Skeletal muscle satellite cell (primary cell): ENCODE measurements at regions not wholly inside any gene's neighbourhood (a gene's known extent, or its start where the extent isn't known, plus 50 kb on each side); places are given as distances from the start of the nearest gene placed in this dataset.

Experiments
- H3K27me3 ChIP-seq: 2 replicates; pipeline ENCODE4 v1.7.0; 2013; ENCODE audit warnings: low read length; ENCODE audit not compliant: control insufficient read depth, insufficient read depth
- H3K36me3 ChIP-seq: 2 replicates; pipeline ENCODE4 v1.7.0; 2013; ENCODE audit warnings: mild to moderate bottlenecking, control low read depth, low read length; ENCODE audit not compliant: insufficient read depth
- H3K4me1 ChIP-seq: 2 replicates; pipeline ENCODE4 v1.7.0; 2013; ENCODE audit warnings: low read length; ENCODE audit not compliant: control insufficient read depth, insufficient read depth
- H3K4me2 ChIP-seq: 2 replicates; pipeline ENCODE4 v1.7.0; 2013; ENCODE audit warnings: mild to moderate bottlenecking, low read length
- H3K4me3 ChIP-seq: 2 replicates; pipeline ENCODE4 v1.7.0; 2013; ENCODE audit warnings: low read length
- H3K9ac ChIP-seq: 2 replicates; pipeline ENCODE4 v1.7.0; 2013; ENCODE audit warnings: mild to moderate bottlenecking, low read depth, low read length, moderate library complexity
- H3K9me3 ChIP-seq: replicated peaks from 2 replicates; pipeline ENCODE4 v1.7.0; 2013; ENCODE audit warnings: mild to moderate bottlenecking, control low read depth, low read length

DNA sequence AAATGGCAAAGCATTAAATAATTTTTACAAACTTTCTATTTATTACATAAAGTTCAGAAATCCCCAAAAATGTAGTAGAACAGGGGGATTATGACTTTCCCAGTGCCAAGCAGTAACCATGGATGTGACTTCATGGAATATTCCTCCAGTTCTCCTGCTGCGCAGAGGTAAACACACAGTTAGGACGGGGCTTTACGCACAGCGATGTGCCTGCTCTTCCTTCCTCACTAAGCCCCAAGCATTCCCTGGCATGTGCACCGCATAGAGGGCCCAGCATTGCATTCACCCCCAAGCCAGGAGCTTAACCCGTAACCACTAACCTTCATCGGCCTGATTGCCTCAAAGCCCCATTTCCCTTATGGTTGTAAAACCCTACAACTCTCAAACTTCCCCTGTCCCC is 471.7 kb downstream of the SOX11 start:
- no peaks in the 10 kb centered on the region for H3K4me1 ChIP-seq
- no peak overlapping the region for H3K4me3 ChIP-seq
- no peak overlapping the region for H3K4me2 ChIP-seq
- H3K27me3 ChIP-seq: no peaks in the 10 kb centered on the region
- no peaks in the 10 kb centered on the region for H3K9me3 ChIP-seq
- no peaks in the 10 kb centered on the region for H3K36me3 ChIP-seq
- H3K9ac ChIP-seq: no peak overlapping the region

GRCh38 chr2:6164986-6165747 is 473.0 kb downstream of the SOX11 start:
- no peaks in the 10 kb centered on the region for H3K4me1 ChIP-seq
- no peaks in the 10 kb centered on the region for H3K9me3 ChIP-seq
- no peaks in the 10 kb centered on the region for H3K27me3 ChIP-seq
- H3K9ac ChIP-seq: no peak overlapping the region
- H3K4me3 ChIP-seq: no peak overlapping the region
- no peak overlapping the region for H3K4me2 ChIP-seq
- H3K36me3 ChIP-seq: no peaks in the 10 kb centered on the region

- Histone ChIP-seq H3K9ac (no peak overlapping the region), H3K9me3 (no peaks in the 10 kb centered on the region), H3K4me3 (no peak overlapping the region), H3K4me1 (no peaks in the 10 kb centered on the region), H3K36me3 (no peaks in the 10 kb centered on the region), H3K27me3 (no peaks in the 10 kb centered on the region), H3K4me2 (no peak overlapping the region)
Observed at GRCh38 chr2:6167592-6168138, 475.5 kb downstream of the SOX11 start.

DNA sequence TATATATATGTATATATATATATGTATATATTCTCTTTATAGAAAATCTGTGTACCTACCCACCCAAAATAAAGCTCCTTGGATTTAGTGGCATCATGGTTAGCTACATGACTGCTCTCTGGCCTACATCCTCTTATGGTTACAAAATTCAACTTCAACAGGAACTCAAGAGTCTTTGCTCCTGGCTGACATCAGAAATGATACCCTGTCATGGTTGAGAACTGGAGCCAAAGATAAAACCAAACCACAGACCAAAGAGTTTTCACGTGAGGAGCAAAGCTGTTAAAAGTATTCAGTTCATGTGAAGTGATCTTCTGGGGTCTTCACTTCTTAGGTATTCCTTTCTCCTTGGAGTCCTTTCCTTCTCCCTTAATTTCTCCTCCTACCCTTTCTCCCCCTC is 476.3 kb downstream of the SOX11 start:
- Histone ChIP-seq H3K36me3 (no peaks in the 10 kb centered on the region), H3K27me3 (no peaks in the 10 kb centered on the region), H3K4me2 (no peak overlapping the region), H3K9me3 (no peaks in the 10 kb centered on the region), H3K9ac (no peak overlapping the region), H3K4me3 (no peak overlapping the region), H3K4me1 (no peaks in the 10 kb centered on the region)

DNA sequence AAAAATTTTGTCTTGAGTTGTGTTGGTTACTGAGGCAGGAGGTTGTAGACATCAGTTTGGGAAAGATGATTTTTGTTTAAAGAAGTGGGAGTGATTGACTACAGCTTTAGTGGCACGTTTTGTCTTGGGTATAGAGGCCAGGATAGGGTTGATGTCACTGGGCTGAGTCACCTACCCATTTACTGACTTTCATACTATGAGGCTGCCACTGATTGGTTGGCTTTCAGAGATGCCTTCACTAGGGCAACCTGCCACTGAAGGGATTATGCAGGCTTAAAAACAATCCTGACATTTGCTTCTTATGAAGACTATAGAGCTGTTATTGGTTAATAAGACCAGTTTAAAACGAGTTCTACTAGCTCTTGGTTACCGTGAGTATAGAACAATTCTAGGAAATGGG is 479.1 kb downstream of the SOX11 start:
- no peaks in the 10 kb centered on the region for H3K9me3 ChIP-seq
- no peaks in the 10 kb centered on the region for H3K36me3 ChIP-seq
- H3K4me3 ChIP-seq: no peak overlapping the region
- H3K4me2 ChIP-seq: no peak overlapping the region
- H3K9ac ChIP-seq: no peak overlapping the region
- no peaks in the 10 kb centered on the region for H3K4me1 ChIP-seq
- no peaks in the 10 kb centered on the region for H3K27me3 ChIP-seq

DNA sequence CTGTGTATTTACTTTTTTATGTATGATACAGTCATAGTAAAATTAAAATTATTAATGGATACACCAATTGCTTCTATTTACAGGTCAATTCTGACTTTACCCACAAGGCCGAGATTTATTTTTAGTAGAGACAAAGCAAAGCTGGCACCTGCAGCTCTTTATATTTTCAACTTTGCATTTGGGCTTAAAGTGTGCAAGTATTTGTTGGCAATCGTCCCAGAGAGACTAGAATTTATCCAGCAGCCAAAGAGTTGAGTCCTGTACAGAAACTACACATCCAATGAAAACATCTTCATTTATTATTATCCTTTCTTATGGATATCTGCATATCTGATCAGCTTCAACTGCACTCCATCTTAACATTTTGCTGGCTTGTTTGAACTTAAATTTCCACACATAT is 485.6 kb downstream of the SOX11 start:
- H3K9ac ChIP-seq: no peak overlapping the region
- no peaks in the 10 kb centered on the region for H3K9me3 ChIP-seq
- no peaks in the 10 kb centered on the region for H3K36me3 ChIP-seq
- no peaks in the 10 kb centered on the region for H3K27me3 ChIP-seq
- H3K4me1 ChIP-seq: no peaks in the 10 kb centered on the region
- no peak overlapping the region for H3K4me2 ChIP-seq
- H3K4me3 ChIP-seq: no peak overlapping the region

- Histone ChIP-seq H3K36me3 (no peaks in the 10 kb centered on the region), H3K27me3 (no peaks in the 10 kb centered on the region), H3K4me1 (peaks cover 1% of the 10 kb centered on the region), H3K9ac (no peak overlapping the region), H3K4me3 (no peak overlapping the region), H3K9me3 (no peaks in the 10 kb centered on the region), H3K4me2 (no peak overlapping the region)
Observed at GRCh38 chr2:6181525-6181924, 489.3 kb downstream of the SOX11 start.

DNA sequence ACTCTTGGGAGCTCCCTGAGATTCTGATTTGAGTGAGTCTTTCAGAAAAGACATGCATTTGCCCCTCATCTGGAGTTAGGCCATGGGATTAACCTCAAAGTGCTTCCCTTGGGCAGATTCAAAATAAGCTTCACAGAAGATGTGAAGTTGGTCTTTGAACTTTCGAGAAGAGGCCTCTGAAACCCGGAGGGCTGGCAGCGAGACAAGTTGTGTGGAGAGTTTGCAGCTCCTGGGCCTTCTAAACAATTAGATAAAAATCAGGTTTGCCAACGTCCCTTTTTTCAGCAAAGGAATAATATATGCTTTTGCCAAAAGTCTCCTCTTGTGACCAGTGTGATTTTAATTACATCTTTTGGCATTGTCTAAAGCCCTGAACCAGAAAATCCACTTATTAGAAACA is 489.7 kb downstream of the SOX11 start:
- no peak overlapping the region for H3K4me3 ChIP-seq
- no peaks in the 10 kb centered on the region for H3K27me3 ChIP-seq
- no peak overlapping the region for H3K9ac ChIP-seq
- H3K36me3 ChIP-seq: no peaks in the 10 kb centered on the region
- no peaks in the 10 kb centered on the region for H3K9me3 ChIP-seq
- H3K4me2 ChIP-seq: no peak overlapping the region
- peaks cover 5% of the 10 kb centered on the region for H3K4me1 ChIP-seq

DNA sequence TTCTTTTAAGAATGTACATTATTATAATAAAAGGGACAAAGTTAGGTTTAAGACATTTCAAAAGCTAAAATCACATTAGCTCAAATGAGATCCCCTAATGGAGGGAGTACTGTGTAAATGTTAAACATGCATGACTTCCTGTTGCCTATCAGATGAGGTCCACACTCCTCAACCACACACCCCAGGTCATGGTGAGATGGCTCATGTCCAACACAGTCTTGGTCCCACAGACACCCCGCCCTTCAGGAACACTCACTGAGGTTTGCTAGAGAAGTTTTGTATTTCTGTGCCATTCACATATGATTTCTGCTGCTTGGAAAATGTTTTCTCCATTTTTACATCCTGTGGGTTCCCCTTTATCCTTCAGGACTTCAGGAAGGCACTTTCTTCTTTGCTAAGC is 491.0 kb downstream of the SOX11 start:
- no peak overlapping the region for H3K9ac ChIP-seq
- no peaks in the 10 kb centered on the region for H3K9me3 ChIP-seq
- H3K4me3 ChIP-seq: no peak overlapping the region
- H3K36me3 ChIP-seq: no peaks in the 10 kb centered on the region
- H3K27me3 ChIP-seq: no peaks in the 10 kb centered on the region
- peaks cover 8% of the 10 kb centered on the region for H3K4me1 ChIP-seq
- H3K4me2 ChIP-seq: no peak overlapping the region

DNA sequence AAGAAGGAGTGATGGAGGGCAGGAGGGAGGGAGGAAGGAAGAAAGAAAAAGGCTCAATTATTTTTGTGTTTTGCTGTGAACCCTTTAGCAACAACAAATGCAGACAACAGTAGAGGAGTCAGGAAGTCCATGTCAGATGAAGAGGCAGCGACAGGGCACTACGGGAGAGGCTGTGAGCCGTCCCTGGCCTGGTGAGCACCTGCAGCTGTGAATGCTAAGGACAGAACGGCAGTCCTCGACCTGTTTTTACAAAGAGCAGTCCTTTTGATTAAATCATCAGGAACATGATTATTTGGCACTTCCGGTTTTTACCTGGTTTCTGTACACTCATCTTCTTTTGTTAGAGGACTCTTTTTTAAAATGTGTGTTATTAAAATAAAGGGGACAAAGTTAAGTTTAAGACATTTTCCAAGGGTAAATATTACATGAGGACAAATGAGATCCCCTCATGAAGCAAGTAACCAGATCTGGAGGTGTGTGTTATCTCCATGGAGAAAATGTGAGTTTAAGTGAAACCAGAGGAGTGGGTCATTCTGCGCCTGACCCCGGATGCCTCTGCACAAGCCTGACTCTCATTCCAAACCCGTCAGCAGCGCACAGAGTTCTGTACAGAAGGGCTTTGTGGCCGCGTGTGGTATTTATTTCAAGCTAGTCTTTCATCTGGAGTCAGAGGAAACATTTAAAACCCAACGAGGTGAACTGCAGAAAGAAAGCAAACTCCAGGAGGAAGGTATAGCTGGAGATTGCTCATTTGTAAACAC is 492.5 kb downstream of the SOX11 start:
- H3K4me3 ChIP-seq: no peak overlapping the region
- no peak overlapping the region for H3K4me2 ChIP-seq
- no peak overlapping the region for H3K9ac ChIP-seq
- H3K9me3 ChIP-seq: no peaks in the 10 kb centered on the region
- no peaks in the 10 kb centered on the region for H3K27me3 ChIP-seq
- H3K4me1 ChIP-seq: peaks cover 8% of the 10 kb centered on the region
- H3K36me3 ChIP-seq: no peaks in the 10 kb centered on the region

DNA sequence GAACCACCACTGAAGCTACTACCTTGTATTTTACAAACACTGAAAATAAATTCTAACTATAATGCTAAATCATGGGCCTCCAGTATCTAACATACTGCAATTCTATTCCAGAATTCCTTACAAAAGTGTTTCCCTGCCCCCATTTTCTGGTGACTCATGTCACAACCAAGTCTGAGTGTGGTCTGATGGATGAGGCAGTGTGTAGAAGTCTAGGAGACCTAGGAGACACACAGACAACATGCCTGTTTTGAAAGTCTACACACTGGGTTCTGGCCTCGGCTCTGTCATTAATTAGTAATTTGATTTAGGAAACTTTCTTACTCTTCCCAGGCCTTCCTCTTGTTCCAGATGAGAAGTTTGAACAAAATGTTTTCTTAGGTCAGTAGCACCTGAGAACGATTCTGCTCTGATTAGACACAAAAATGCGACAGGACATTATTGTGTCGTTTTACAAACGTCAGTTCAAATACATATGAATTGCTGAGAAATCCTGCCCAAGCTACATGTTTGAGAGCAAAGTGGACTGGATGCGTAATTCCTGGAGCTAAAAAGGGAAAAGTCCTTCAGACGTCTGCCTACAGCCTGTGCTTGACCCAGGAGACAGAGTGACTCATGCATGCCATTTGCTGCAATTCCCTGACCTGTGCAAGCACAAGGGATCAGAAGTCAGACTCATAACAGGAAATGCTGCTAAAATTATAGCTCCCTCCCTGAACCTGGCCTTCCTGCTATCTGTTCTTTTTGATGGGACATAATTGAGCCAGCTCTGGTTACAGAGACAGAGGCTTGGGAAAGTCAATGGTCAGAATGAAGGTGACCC is 494.4 kb downstream of the SOX11 start:
- H3K4me3 ChIP-seq: no peak overlapping the region

More for the DNA sequence above, 494.4 kb downstream of the SOX11 start:
- Histone ChIP-seq H3K36me3 (no peaks in the 10 kb centered on the region), H3K9me3 (no peaks in the 10 kb centered on the region), H3K9ac (no peak overlapping the region), H3K4me1 (peaks cover 8% of the 10 kb centered on the region), H3K4me2 (no peak overlapping the region), H3K27me3 (no peaks in the 10 kb centered on the region)
